NCI-H2107 treated with DMSO at 0.1 percent for 48 hours (cell line): ENCODE measurements at regions not wholly inside any gene's neighbourhood (a gene's known extent, or its start where the extent isn't known, plus 50 kb on each side); places are given as distances from the start of the nearest gene placed in this dataset.

Source experiments
- DNase-seq: peaks from one replicate; lab custom pipeline; 2025; ENCODE audit not compliant: unreplicated experiment; lab: John Stamatoyannopoulos, UW

DNA sequence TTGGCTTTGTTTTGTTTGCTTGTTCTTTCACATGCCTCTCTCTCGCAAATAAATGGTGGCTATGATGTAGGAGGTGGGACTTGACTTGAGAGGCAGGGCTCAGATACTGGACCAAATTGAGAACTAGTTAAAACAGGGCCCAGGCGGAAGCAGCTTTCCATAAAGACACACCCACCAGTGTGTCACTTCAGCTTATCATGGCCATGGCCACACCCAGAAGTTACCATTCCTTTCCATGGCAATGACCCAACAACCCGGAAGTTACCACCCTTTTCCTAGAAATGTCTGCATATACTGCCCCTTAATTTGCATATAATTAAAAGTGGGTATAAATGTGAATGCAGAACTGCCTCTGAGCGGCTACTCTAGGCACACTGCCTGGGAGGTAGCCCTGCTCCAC is 62.6 kb upstream of the CNTN4 start:
- no peak for DNase-seq

DNA sequence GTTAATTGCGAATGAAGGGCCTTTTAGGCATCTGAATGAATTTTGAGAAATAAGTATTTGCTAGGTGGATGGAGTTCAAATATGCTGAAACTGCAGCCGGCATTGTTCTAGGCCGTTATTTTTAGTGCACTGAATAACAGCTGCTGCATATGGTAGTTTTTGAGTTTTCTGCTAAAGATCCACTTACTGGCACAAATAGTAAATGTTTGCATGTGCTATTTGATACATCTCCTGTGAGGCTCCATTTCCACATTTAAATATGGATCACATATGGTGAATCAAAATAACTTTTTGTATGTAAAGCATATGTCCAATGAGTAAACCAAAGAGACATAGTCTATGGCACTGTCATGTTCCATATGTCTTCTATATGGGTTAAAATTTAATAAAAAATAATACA is 56.7 kb upstream of the CNTN4 start:
- DNase-seq, result no peak
